Mononuclear cell (primary cell): ENCODE measurements at regions not wholly inside any gene's neighbourhood (a gene's known extent, or its start where the extent isn't known, plus 50 kb on each side); places are given as distances from the start of the nearest gene placed in this dataset.
A peak's percentile ranks its signal among the peaks of the same experiment; 100 is the strongest.
"Not testable (repeated sequence)": the region's sequence is repeated elsewhere in the genome, so short reads cannot be mapped to it uniquely, and the experiment has no call there.

Experiments
- H3K27me3 ChIP-seq: 2 replicates; pipeline ENCODE4 v1.6.0; 2011; ENCODE audit warnings: low read length, control low read depth; ENCODE audit not compliant: insufficient read depth
- H3K4me1 ChIP-seq: 2 replicates; pipeline ENCODE4 v1.5.1; 2011; ENCODE audit warnings: mild to moderate bottlenecking, low read length, control low read depth; ENCODE audit not compliant: insufficient read depth
- H3K4me3 ChIP-seq: 2 replicates; pipeline ENCODE4 v1.5.1; 2011; ENCODE audit warnings: mild to moderate bottlenecking, low read length, moderate library complexity
- H3K9me3 ChIP-seq: 2 replicates; pipeline ENCODE4 v1.5.1; 2011; ENCODE audit warnings: low read depth, mild to moderate bottlenecking, control low read depth, low read length

GRCh38 chr2:204134421-204134820 lies 197.9 kb downstream of the ICOS start:
- no peak overlapping the region for H3K4me3 ChIP-seq
- no peaks in the 10 kb centered on the region for H3K9me3 ChIP-seq
- H3K4me1 ChIP-seq, result no peaks in the 10 kb centered on the region
- no peaks in the 10 kb centered on the region for H3K27me3 ChIP-seq

- H3K4me1 ChIP-seq, result no peaks in the 10 kb centered on the region
- no peaks in the 10 kb centered on the region for H3K27me3 ChIP-seq
- no peak overlapping the region for H3K4me3 ChIP-seq
- no peaks in the 10 kb centered on the region for H3K9me3 ChIP-seq
Observed at GRCh38 chr2:204135752-204136151, 199.2 kb downstream of the ICOS start.

DNA sequence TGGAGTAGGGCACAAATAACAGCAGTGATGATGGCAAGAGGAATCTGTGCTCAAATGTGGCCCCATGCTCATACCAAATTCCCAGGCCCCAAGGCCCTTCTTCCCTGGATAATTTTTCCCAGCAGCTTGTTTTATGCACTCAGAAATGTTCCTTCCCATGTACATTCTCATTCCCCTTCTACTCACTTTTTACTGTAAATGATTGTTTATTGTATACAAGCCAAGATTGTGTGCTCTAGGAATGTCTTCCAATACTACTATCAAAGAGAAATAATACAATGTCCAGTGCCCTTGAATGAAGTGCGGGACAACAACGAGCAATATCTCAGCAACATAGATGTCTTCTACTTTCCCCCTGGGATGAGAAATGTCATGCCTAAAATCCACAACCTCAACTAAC lies 201.6 kb downstream of the ICOS start:
- no peaks in the 10 kb centered on the region for H3K27me3 ChIP-seq
- H3K4me3 ChIP-seq, result no peak overlapping the region
- no peaks in the 10 kb centered on the region for H3K4me1 ChIP-seq
- H3K9me3 ChIP-seq, result no peaks in the 10 kb centered on the region

GRCh38 chr2:204140246-204140645 lies 203.7 kb downstream of the ICOS start:
- Histone ChIP-seq H3K4me1 (peaks cover 3% of the 10 kb centered on the region), H3K9me3 (no peaks in the 10 kb centered on the region), H3K4me3 (no peak overlapping the region), H3K27me3 (no peaks in the 10 kb centered on the region)

GRCh38 chr2:204143216-204144014 lies 206.9 kb downstream of the ICOS start:
- Histone ChIP-seq H3K27me3 (peaks cover 7% of the 10 kb centered on the region), H3K9me3 (no peaks in the 10 kb centered on the region), H3K4me3 (no peak overlapping the region), H3K4me1 (peaks cover 10% of the 10 kb centered on the region)

DNA sequence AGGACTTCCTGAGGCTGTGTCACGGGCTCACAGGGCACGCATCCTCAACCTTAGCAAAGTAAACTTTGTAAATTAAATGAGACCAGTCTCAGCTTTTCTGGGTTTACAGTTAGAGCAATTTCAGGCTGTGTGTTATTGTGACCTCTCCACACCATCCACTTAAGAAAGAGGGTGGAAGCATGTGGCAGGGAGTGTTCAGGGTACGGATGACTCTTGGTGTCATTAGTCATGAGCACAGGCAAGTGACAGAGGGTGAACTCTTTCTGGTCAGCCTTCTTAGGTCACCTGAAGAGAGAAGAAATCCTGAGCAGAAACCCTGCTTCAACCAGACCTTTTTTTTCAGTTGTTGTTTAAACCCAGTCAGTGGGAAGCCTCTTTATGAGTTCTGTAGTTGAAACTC lies 207.9 kb downstream of the ICOS start:
- Histone ChIP-seq H3K9me3 (no peaks in the 10 kb centered on the region), H3K4me1 (peaks cover 10% of the 10 kb centered on the region), H3K4me3 (no peak overlapping the region), H3K27me3 (peaks cover 7% of the 10 kb centered on the region)

DNA sequence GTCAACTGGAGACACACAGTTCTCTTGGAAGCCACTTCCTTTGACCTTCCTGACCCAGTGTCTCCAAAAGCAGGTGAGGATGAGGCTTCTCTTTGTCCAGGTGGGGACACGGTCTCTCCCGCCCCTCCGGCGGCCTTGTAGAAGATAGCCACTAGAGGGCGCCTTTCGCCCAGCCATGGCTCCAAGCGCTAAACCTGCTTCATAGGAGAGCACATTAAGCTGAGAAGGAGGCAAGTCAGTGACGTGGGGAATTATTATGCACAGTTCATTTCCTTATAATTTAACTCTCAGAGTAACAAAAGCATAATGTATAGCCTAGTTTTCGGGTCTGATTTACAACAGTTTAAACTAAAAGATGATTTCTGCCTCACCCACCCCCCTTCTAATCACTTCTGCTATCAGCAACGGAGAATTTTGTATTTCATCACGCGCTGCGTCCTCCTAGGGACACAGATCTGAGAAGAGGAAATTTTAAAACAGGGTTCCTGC lies 208.7 kb downstream of the ICOS start:
- H3K27me3 ChIP-seq, result peaks cover 7% of the 10 kb centered on the region
- H3K4me3 ChIP-seq, result peak overlapping the region; percentile 34
- H3K9me3 ChIP-seq, result no peaks in the 10 kb centered on the region
- peaks cover 10% of the 10 kb centered on the region for H3K4me1 ChIP-seq

GRCh38 chr2:204145791-204146190 lies 209.2 kb downstream of the ICOS start:
- Histone ChIP-seq H3K9me3 (no peaks in the 10 kb centered on the region), H3K4me3 (peak overlapping the region; percentile 34), H3K27me3 (peaks cover 9% of the 10 kb centered on the region), H3K4me1 (peaks cover 10% of the 10 kb centered on the region)

DNA sequence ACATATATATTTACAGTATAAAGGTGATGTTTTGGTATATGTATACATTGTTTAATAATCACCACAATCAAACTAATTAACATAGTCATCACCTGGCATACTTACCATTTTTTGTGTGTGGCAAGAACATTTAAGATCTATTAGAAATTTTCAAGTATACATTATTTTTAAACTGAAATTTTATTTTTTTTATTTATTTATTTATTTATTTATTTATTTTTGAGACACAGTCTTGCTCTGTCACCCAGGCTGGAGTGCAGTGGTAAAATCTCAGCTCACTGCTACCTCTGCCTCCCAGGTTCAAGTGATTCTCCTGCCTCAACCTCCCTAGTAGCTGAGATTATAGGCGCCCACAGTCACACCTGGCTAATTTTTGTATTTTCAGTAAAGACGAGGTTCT lies 210.5 kb downstream of the ICOS start:
- not testable (repeated sequence) for H3K4me3 ChIP-seq, H3K4me1 ChIP-seq, H3K27me3 ChIP-seq

DNA sequence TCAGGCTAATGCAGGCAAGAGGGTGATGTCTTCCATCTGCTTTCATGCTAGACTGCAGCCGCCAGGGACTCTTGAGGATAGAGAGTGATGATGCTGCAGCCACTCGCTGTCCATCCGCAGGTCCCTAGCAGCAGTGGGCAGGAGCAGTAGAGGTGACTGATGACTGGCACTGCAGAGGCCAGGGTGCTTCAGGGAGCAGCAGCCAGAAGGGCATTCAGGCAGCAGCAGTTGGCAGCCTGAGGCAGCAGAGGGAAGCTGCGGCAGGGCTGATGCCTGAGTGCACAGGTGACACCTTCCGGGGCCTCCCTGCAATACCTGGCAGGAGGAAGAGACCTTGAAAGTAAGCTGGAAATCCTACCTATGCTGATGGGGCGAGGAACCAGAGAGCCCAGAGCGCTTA lies 214.2 kb downstream of the ICOS start:
- peaks cover 10% of the 10 kb centered on the region for H3K27me3 ChIP-seq
- no peaks in the 10 kb centered on the region for H3K9me3 ChIP-seq
- peaks cover 2% of the 10 kb centered on the region for H3K4me1 ChIP-seq
- H3K4me3 ChIP-seq, result no peak overlapping the region

More for the DNA sequence above, 210.5 kb downstream of the ICOS start:
- H3K9me3 ChIP-seq, result not testable (repeated sequence)

DNA sequence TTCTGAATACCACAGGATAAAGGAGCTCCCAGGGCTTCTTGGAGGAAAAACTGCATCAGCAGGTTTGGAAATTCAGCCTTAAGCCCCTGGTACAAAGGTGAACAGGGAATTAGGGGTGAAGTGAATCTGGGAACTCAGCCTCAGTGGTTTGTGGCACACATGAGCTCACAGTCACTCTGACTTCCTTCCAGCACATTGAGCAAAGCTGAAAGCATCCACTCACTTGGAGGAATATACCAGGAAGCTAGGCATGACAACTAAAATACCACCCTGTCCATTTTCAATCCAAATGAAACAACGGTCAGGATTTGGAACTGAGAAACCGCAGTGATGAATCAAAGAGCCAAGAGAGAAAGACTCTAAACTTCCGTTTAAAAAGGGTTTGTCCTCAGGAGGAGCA lies 216.1 kb downstream of the ICOS start:
- H3K4me3 ChIP-seq, result no peak overlapping the region
- no peaks in the 10 kb centered on the region for H3K9me3 ChIP-seq
- no peaks in the 10 kb centered on the region for H3K4me1 ChIP-seq
- H3K27me3 ChIP-seq, result peaks cover 7% of the 10 kb centered on the region

GRCh38 chr2:204154863-204155262 lies 218.3 kb downstream of the ICOS start:
- Histone ChIP-seq H3K4me3 (no peak overlapping the region), H3K27me3 (peaks cover 9% of the 10 kb centered on the region), H3K9me3 (no peaks in the 10 kb centered on the region), H3K4me1 (no peaks in the 10 kb centered on the region)

DNA sequence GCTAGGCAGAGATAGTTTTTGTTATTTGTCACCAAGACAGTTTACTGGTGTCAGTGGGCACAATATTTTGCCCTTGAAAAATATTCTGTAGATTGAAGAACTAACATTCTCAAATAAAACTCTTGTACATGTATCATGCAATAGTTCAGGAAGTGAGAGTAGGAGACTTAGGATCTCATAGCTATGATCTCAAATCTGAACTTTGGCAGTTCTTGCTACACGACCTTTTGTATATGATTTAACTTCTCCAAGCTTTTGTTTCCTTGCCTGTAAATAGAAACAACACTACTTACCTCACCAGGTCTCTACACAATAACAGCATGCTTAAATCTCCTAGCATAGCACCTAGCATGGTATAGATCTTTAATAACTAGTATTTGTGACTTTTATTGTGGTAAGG lies 219.9 kb downstream of the ICOS start:
- no peaks in the 10 kb centered on the region for H3K9me3 ChIP-seq
- H3K4me3 ChIP-seq, result no peak overlapping the region
- peaks cover 6% of the 10 kb centered on the region for H3K27me3 ChIP-seq
- H3K4me1 ChIP-seq, result no peaks in the 10 kb centered on the region

DNA sequence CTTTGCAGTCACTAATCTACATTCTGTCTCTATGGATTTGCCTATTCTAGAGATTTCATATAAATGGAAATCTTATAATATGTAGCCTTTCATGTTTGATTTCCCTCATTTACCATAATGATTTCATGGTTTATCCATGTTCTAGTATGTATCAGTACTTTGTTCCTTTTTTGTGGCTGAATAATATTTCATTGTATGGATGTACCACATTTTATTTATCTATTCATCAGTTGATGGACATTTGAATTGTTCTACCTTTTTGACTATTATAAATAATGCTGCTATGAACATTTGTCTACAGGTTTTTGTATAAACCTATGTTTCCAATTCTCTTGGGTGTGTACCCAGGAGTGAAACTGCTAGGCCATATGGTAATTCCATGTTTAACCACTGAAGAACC lies 221.1 kb downstream of the ICOS start:
- Histone ChIP-seq H3K4me3 (no peak overlapping the region), H3K9me3 (no peaks in the 10 kb centered on the region), H3K4me1 (no peaks in the 10 kb centered on the region), H3K27me3 (peaks cover 6% of the 10 kb centered on the region)

DNA sequence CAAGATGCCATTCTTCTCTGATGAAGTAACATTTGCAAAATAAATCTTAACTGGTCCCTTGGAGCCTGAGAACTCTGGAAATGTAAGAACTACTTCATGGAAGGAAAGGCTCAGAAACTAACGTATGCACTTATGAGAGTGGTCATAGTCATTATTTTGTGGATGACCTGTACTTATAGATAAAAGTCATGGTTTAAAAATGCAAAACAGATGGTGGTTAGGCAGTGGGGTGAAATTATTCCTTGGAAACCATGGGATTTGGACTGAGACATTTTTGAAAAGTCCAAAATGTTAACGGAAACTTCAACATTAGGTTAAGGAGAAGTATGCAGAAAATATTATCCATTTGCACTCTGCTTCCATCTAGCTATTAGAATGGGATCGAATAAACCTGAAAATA lies 223.0 kb downstream of the ICOS start:
- H3K4me3 ChIP-seq, result no peak overlapping the region
- H3K27me3 ChIP-seq, result peaks cover 6% of the 10 kb centered on the region
- H3K4me1 ChIP-seq, result no peaks in the 10 kb centered on the region
- H3K9me3 ChIP-seq, result no peaks in the 10 kb centered on the region

GRCh38 chr2:204160989-204161388 lies 224.4 kb downstream of the ICOS start:
- no peaks in the 10 kb centered on the region for H3K9me3 ChIP-seq
- H3K27me3 ChIP-seq, result peaks cover 6% of the 10 kb centered on the region
- no peak overlapping the region for H3K4me3 ChIP-seq
- H3K4me1 ChIP-seq, result no peaks in the 10 kb centered on the region
